ENCODE measurements at regions not wholly inside any gene's neighbourhood (a gene's known extent, or its start where the extent isn't known, plus 50 kb on each side); places are given as distances from the start of the nearest gene placed in this dataset.

- Mint-ChIP-seq H3K9me3 (no peaks in the 10 kb centered on the region), H3K4me1 (no peaks in the 10 kb centered on the region), H3K4me3 (no peak overlapping the region), H3K36me3 (no peaks in the 10 kb centered on the region), H3K27ac (no peak overlapping the region), H3K27me3 (ENCODE audit: insufficient read depth, low read depth) (peaks cover 2% of the 10 kb centered on the region)
- H3K36me3 ChIP-seq: no peaks in the 10 kb centered on the region
- H3K9me3 ChIP-seq (ENCODE audit: low read depth): no peaks in the 10 kb centered on the region
- DNase-seq (ENCODE audit: low spot score): no peak
- H3K9ac ChIP-seq: no peak overlapping the region
- no peaks in the 10 kb centered on the region for H3F3A ChIP-seq (ENCODE audit: low read depth)
- H3K4me2 ChIP-seq: no peak overlapping the region
- no peaks in the 10 kb centered on the region for H3K27me3 ChIP-seq
- no peak overlapping the region for H3K27ac ChIP-seq
- no peaks in the 10 kb centered on the region for H3K4me1 ChIP-seq
- H2AFZ ChIP-seq (replicated peaks): no peak overlapping the region
- no peaks in the 10 kb centered on the region for H3K79me2 ChIP-seq (ENCODE audit: low read depth)
- H4K20me1 ChIP-seq (ENCODE audit: low read depth): no peaks in the 10 kb centered on the region
- no peak for TF ChIP-seq EZH2 (IDR thresholded peaks at IDR 0.05)
- no peak overlapping the region for H3K4me3 ChIP-seq
These were observed 1886.0 kb upstream of the CDH6 start for GRCh38 chr5:29307478-29307877.

GRCh38 chr5:29304545-29304944 is 1888.9 kb upstream of the CDH6 start:
- Histone ChIP-seq H3K4me3 (no peak overlapping the region), H3K36me3 (no peaks in the 10 kb centered on the region), H4K20me1 (ENCODE audit: low read depth) (no peaks in the 10 kb centered on the region), H3K27me3 (no peaks in the 10 kb centered on the region), H3K4me2 (no peak overlapping the region), H3K9ac (no peak overlapping the region), H2AFZ (replicated peaks) (no peak overlapping the region), H3K9me3 (ENCODE audit: low read depth) (no peaks in the 10 kb centered on the region), H3K79me2 (ENCODE audit: low read depth) (no peaks in the 10 kb centered on the region), H3F3A (ENCODE audit: low read depth) (no peaks in the 10 kb centered on the region), H3K4me1 (no peaks in the 10 kb centered on the region), H3K27ac (no peak overlapping the region)
- Mint-ChIP-seq H3K4me1 (no peaks in the 10 kb centered on the region), H3K9me3 (no peaks in the 10 kb centered on the region), H3K4me3 (no peak overlapping the region), H3K27ac (no peak overlapping the region), H3K27me3 (ENCODE audit: insufficient read depth, low read depth) (peaks cover 2% of the 10 kb centered on the region), H3K36me3 (no peaks in the 10 kb centered on the region)
- TF ChIP-seq CTCF (IDR thresholded peaks at IDR 0.05): no peak
- TF ChIP-seq EZH2 (IDR thresholded peaks at IDR 0.05): no peak
- no peak for TF ChIP-seq EZH2phosphoT487 (IDR thresholded peaks at IDR 0.05)
- DNase-seq (ENCODE audit: low spot score): no peak

- H3F3A ChIP-seq (ENCODE audit: low read depth): no peaks in the 10 kb centered on the region
- H3K9me3 Mint-ChIP-seq: no peaks in the 10 kb centered on the region
- H3K4me1 Mint-ChIP-seq: no peaks in the 10 kb centered on the region
- no peaks in the 10 kb centered on the region for H3K36me3 ChIP-seq
- no peak overlapping the region for H3K9ac ChIP-seq
- H3K27me3 Mint-ChIP-seq (ENCODE audit: insufficient read depth, low read depth): peaks cover 3% of the 10 kb centered on the region
- no peak overlapping the region for H2AFZ ChIP-seq (replicated peaks)
- H3K4me3 ChIP-seq: no peak overlapping the region
- H4K20me1 ChIP-seq (ENCODE audit: low read depth): no peaks in the 10 kb centered on the region
- no peak for TF ChIP-seq CTCF (IDR thresholded peaks at IDR 0.05)
- no peaks in the 10 kb centered on the region for H3K27me3 ChIP-seq
- DNase-seq (ENCODE audit: low spot score): no peak
- no peaks in the 10 kb centered on the region for H3K9me3 ChIP-seq (ENCODE audit: low read depth)
- H3K27ac ChIP-seq: no peak overlapping the region
- H3K4me2 ChIP-seq: no peak overlapping the region
- H3K79me2 ChIP-seq (ENCODE audit: low read depth): no peaks in the 10 kb centered on the region
- no peak overlapping the region for H3K4me3 Mint-ChIP-seq
- no peak overlapping the region for H3K27ac Mint-ChIP-seq
- H3K4me1 ChIP-seq: no peaks in the 10 kb centered on the region
- H3K36me3 Mint-ChIP-seq: no peaks in the 10 kb centered on the region
These were observed 1896.9 kb upstream of the CDH6 start for GRCh38 chr5:29296548-29296947.

- H3F3A ChIP-seq (ENCODE audit: low read depth): no peaks in the 10 kb centered on the region
- no peak for DNase-seq (ENCODE audit: low spot score)
- no peak for TF ChIP-seq CTCF (IDR thresholded peaks at IDR 0.05)
- TF ChIP-seq EZH2 (IDR thresholded peaks at IDR 0.05): no peak
- TF ChIP-seq EZH2phosphoT487 (IDR thresholded peaks at IDR 0.05): no peak
- Mint-ChIP-seq H3K36me3 (no peaks in the 10 kb centered on the region), H3K4me1 (no peaks in the 10 kb centered on the region), H3K9me3 (peaks cover 3% of the 10 kb centered on the region), H3K27me3 (ENCODE audit: insufficient read depth, low read depth) (peaks cover 3% of the 10 kb centered on the region), H3K4me3 (no peak overlapping the region), H3K27ac (no peak overlapping the region)
- H2AFZ ChIP-seq (replicated peaks): no peak overlapping the region
- no peaks in the 10 kb centered on the region for H3K9me3 ChIP-seq (ENCODE audit: low read depth)
- no peaks in the 10 kb centered on the region for H3K27me3 ChIP-seq
- no peaks in the 10 kb centered on the region for H3K4me1 ChIP-seq
- no peak overlapping the region for H3K27ac ChIP-seq
- H4K20me1 ChIP-seq (ENCODE audit: low read depth): no peaks in the 10 kb centered on the region
- H3K4me3 ChIP-seq: no peak overlapping the region
- no peaks in the 10 kb centered on the region for H3K79me2 ChIP-seq (ENCODE audit: low read depth)
- H3K9ac ChIP-seq: no peak overlapping the region
- no peaks in the 10 kb centered on the region for H3K36me3 ChIP-seq
- H3K4me2 ChIP-seq: no peak overlapping the region
These were observed 1915.8 kb upstream of the CDH6 start for GRCh38 chr5:29277642-29278041.
